Thoracic aorta (tissue), 2 donors: ENCODE measurements at regions not wholly inside any gene's neighbourhood (a gene's known extent, or its start where the extent isn't known, plus 50 kb on each side); places are given as distances from the start of the nearest gene placed in this dataset.

Experiments used
- ATAC-seq: fragments of 150-250 bp; one replicate; pipeline ENCODE4 v1.8.0; 2017; ENCODE audit warnings: low read depth; ENCODE audit not compliant: insufficient number of reproducible peaks, low FRiP score
- DNase-seq: peaks from one replicate; pipeline ENCODE4 v3.0.0-alpha.2; 2020; ENCODE audit warnings: low spot score
- H3K27ac ChIP-seq, 2 donors: fragments of 200-600 bp; sonication (generic); 1 replicate in 1 of 2; 2 replicates in 1 of 2; pipeline ENCODE4 v1.5.1; 2016; ENCODE audit warnings: mild to moderate bottlenecking in 2 of 2, moderate library complexity in 2 of 2
- H3K27me3 ChIP-seq: fragments of 200-600 bp; sonication (generic); replicated peaks from 2 replicates; pipeline ENCODE4 v1.6.0; 2016; ENCODE audit warnings: mild to moderate bottlenecking; ENCODE audit not compliant: insufficient read depth
- H3K36me3 ChIP-seq: fragments of 200-600 bp; sonication (generic); one replicate; pipeline ENCODE4 v1.5.1; 2016
- H3K4me1 ChIP-seq, 2 donors: fragments of 200-600 bp; sonication (generic); 1 replicate in 1 of 2; 2 replicates in 1 of 2; pipeline versions ENCODE4 v1.5.1 to v1.6.0; 2016; ENCODE audit warnings: low read depth in 2 of 2, mild to moderate bottlenecking in 1 of 2; ENCODE audit not compliant: control insufficient read depth in 1 of 2
- H3K4me3 ChIP-seq: fragments of 200-600 bp; sonication (generic); 2 replicates; pipeline ENCODE4 v1.5.1; 2016; ENCODE audit warnings: mild to moderate bottlenecking
- H3K9me3 ChIP-seq: fragments of 200-600 bp; sonication (generic); 2 replicates; pipeline ENCODE4 v1.5.1; 2016
- TF ChIP-seq, protein P1 (sequence below): fragments of 200-600 bp; sonication (generic); IDR thresholded peaks from one replicate; pipeline ENCODE4 v1.5.1; 2019; ENCODE audit warnings: antibody characterized with exemption

DNA sequence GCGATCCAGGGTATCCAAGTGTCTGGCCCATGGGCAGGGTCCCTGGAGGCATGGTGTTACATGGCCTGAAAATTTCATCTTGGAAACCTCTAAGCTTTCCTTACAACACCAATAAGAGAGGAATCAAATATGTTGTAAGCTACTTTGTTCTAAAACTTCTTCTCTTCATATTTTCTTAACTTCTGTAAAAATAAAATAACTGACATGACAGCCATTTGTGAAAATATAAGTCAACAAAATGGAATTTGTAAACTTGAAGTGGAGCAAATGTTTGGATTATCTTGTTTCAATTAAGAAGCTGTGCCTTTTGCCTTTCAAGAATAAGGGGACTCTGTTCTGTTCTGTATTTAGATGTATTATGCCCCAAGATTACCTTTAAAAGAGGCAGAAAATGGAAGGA lies 319.7 kb downstream of the LPIN1 start:
- ATAC-seq (no peak), DNase-seq (no peak)
- H3K36me3 ChIP-seq, result no peaks in the 10 kb centered on the region
- H3K27ac ChIP-seq, result no peak overlapping the region
- no peaks in the 10 kb centered on the region for H3K27me3 ChIP-seq
- H3K4me3 ChIP-seq, result no peak overlapping the region
- TF ChIP-seq, protein P1, sequence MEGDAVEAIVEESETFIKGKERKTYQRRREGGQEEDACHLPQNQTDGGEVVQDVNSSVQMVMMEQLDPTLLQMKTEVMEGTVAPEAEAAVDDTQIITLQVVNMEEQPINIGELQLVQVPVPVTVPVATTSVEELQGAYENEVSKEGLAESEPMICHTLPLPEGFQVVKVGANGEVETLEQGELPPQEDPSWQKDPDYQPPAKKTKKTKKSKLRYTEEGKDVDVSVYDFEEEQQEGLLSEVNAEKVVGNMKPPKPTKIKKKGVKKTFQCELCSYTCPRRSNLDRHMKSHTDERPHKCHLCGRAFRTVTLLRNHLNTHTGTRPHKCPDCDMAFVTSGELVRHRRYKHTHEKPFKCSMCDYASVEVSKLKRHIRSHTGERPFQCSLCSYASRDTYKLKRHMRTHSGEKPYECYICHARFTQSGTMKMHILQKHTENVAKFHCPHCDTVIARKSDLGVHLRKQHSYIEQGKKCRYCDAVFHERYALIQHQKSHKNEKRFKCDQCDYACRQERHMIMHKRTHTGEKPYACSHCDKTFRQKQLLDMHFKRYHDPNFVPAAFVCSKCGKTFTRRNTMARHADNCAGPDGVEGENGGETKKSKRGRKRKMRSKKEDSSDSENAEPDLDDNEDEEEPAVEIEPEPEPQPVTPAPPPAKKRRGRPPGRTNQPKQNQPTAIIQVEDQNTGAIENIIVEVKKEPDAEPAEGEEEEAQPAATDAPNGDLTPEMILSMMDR, result no peak
- H3K9me3 ChIP-seq, result no peaks in the 10 kb centered on the region
- H3K4me1 ChIP-seq, result peaks cover 6 to 13% of the 10 kb centered on the region in 2 donors

DNA sequence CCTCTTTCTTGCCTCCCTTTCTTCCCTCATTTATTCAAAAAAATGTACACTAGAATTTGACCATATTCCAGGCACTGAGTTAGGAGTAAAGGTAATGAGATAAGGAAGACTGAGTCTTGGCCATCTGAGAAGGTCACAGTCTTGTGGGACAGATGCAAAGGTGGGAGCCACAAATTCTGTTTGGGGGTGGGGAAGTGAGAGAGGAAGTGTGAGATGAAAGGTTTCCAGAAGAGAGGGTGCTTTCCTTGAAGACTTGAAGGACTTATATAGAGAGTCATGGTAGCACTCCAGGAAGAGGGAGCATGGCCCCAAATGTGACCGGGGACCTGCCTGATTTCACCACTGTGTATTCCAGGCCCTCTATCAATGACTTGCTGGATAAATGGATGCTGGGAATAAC lies 320.6 kb downstream of the LPIN1 start:
- Histone ChIP-seq H3K4me3 (no peak overlapping the region), H3K36me3 (no peaks in the 10 kb centered on the region), H3K4me1 (peaks cover 2 to 5% of the 10 kb centered on the region in 2 donors), H3K27ac (no peak overlapping the region), H3K27me3 (no peaks in the 10 kb centered on the region), H3K9me3 (no peaks in the 10 kb centered on the region)
- no peak for DNase-seq
- ATAC-seq, result no peak
- TF ChIP-seq, protein P1, result no peak

DNA sequence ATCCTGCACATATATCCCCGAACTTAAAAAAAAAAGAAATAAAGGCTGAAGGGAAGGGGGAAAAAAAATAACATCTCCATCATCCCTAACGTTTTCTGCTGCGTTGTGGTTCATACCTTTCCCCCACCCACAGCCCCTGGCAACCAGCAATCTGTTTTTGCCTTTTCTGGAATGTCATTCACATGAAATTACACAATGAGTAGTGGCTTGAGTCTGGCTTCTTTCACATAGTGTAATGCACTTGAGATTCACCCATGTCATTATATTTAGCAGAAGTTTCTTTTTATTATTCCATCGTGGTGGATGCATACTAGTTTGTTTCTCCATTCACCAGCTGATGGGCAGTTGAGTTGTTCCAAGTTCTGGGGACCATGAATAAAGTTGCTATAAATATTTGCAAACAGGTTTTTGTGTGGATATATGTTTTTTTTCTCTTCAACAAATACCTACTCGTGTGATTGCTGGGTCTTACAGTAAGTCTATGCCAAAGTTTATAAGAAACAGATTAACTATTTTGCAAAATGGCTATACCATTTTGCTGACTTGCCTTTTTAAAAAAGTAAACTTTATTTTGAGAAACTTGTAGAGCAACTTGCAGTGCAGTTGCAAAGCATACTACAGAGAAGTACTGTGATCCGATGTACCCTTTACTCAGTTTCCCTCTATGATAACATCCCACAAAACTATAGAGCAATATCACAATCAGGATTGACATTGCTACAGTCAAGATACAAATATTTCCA lies 322.5 kb downstream of the LPIN1 start:
- no peak overlapping the region for H3K27ac ChIP-seq
- ATAC-seq, result no peak
- no peak overlapping the region for H3K4me3 ChIP-seq
- DNase-seq, result no peak
- TF ChIP-seq, protein P1, result no peak
- no peaks in the 10 kb centered on the region for H3K9me3 ChIP-seq
- no peaks in the 10 kb centered on the region for H3K4me1 ChIP-seq
- H3K27me3 ChIP-seq, result no peaks in the 10 kb centered on the region
- H3K36me3 ChIP-seq, result no peaks in the 10 kb centered on the region

DNA sequence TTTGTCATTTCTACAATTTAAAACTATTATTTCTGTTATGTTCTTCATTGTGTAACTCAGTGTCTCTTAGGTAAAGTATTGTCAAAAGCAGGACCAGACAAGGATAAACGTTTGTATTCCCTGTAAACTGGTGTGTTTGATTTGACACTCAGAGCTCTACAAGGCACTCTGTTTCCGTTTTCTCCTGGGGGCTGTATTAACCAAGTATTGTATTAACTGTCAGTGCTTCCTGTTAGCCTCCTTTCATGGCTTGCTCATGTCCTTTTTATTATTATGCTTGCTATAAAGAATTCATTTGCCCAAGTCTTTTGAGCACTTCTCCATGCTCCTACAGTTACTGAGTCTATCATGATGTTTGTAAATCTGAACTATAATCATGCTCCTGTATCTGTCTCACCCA lies 323.7 kb downstream of the LPIN1 start:
- Histone ChIP-seq H3K36me3 (no peaks in the 10 kb centered on the region), H3K4me3 (no peak overlapping the region), H3K4me1 (no peaks in the 10 kb centered on the region), H3K27me3 (no peaks in the 10 kb centered on the region), H3K9me3 (no peaks in the 10 kb centered on the region), H3K27ac (no peak overlapping the region)
- no peak for ATAC-seq
- TF ChIP-seq, protein P1, result no peak
- DNase-seq, result no peak

DNA sequence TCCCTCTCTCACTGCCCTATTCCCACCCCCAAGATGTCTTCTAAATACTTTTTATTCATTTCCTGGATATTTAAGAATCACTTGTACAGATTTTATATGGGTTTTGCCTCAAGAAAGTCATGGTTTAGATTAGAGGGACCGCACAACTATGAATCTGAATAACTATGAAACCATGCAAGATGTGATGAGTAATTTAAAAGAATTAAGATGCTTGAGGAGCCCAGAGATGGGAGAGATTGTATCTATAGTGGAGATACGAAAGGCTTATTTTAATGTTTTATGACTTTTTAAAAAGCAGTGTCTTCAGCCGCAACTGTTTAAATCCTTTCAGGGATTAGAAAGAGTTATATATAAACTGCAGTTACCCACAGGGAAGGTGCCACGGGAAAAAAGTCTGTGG lies 324.1 kb downstream of the LPIN1 start:
- no peak for ATAC-seq
- no peak overlapping the region for H3K27ac ChIP-seq
- no peak overlapping the region for H3K4me3 ChIP-seq
- H3K9me3 ChIP-seq, result no peaks in the 10 kb centered on the region
- H3K36me3 ChIP-seq, result no peaks in the 10 kb centered on the region
- TF ChIP-seq, protein P1, result no peak
- H3K4me1 ChIP-seq, result no peaks in the 10 kb centered on the region
- no peak for DNase-seq
- no peaks in the 10 kb centered on the region for H3K27me3 ChIP-seq
